HEK293 (cell line): ENCODE measurements at regions not wholly inside any gene's neighbourhood (a gene's known extent, or its start where the extent isn't known, plus 50 kb on each side); places are given as distances from the start of the nearest gene placed in this dataset.
A peak's percentile ranks its signal among the peaks of the same experiment; 100 is the strongest.

Source experiments
- CTCF ChIA-PET: fragments of 350-600 bp; formaldehyde crosslinking; extraction: SDS; loops from one replicate; lab custom pipeline; 2021; ENCODE audit warnings: antibody characterized with exemption; lab: Yijun Ruan, JAX
- POLR2A ChIA-PET: fragments of 300-600 bp; formaldehyde crosslinking; extraction: SDS; loops from one replicate; lab custom pipeline; 2020; ENCODE audit warnings: antibody characterized with exemption, inconsistent platforms; lab: Yijun Ruan, JAX
- H3K27ac ChIP-seq: fragments of 200-500 bp; sonication (Bioruptor generic); 2 replicates; pipeline ENCODE4 v1.5.1; 2014; ENCODE audit warnings: low read depth, low read length, control low read depth, inconsistent platforms; ENCODE audit errors: extremely low read depth
- H3K36me3 ChIP-seq, 2 experiments: fragments of 200-500 bp in 1 of 2; sonication (Bioruptor generic) in 1 of 2; 1 replicate in 1 of 2; 2 replicates in 1 of 2; pipeline ENCODE4 v1.5.1; 2014 to 2017; ENCODE audit warnings: inconsistent platforms in 2 of 2, low read length in 2 of 2; ENCODE audit not compliant: control insufficient read depth in 2 of 2, insufficient read depth in 1 of 2
- H3K4me1 ChIP-seq: fragments of 200-500 bp; sonication (Bioruptor generic); 2 replicates; pipeline ENCODE4 v1.5.1; 2014; ENCODE audit warnings: mild to moderate bottlenecking, low read length, inconsistent platforms; ENCODE audit not compliant: control insufficient read depth, insufficient read depth
- H3K4me3 ChIP-seq: 2 replicates; pipeline ENCODE4 v1.5.1; 2011; ENCODE audit warnings: low read depth, mild to moderate bottlenecking, control low read depth, low read length, moderate library complexity
- H3K9me3 ChIP-seq: fragments of 200-500 bp; sonication (Bioruptor generic); 2 replicates; pipeline ENCODE4 v1.5.1; 2014; ENCODE audit warnings: low read depth, low read length, inconsistent platforms; ENCODE audit not compliant: control insufficient read depth, insufficient read depth
- ELK4 ChIP-seq: IDR thresholded peaks from 2 replicates; pipeline ENCODE4 v1.6.1; 2011; ENCODE audit warnings: mild to moderate bottlenecking, low read depth, low read length, borderline replicate concordance
- GLIS1 ChIP-seq: fragments of 450-650 bp; formaldehyde crosslinking; IDR thresholded peaks from 2 replicates; pipeline ENCODE4 v1.5.1; 2016; ENCODE audit warnings: missing biosample characterization, missing genetic modification characterization
- HOXD13 ChIP-seq: sonication (generic); formaldehyde crosslinking; IDR thresholded peaks from 2 replicates; pipeline ENCODE4 v1.8.0; 2022; ENCODE audit warnings: missing genetic modification reagents, borderline replicate concordance
- KLF1 ChIP-seq: fragments of 450-650 bp; formaldehyde crosslinking; IDR thresholded peaks from 2 replicates; pipeline ENCODE4 v1.5.1; 2016; ENCODE audit warnings: missing biosample characterization, missing genetic modification characterization
- MEIS1 ChIP-seq: sonication (generic); formaldehyde crosslinking; IDR thresholded peaks from 2 replicates; pipeline ENCODE4 v1.8.1; 2022; ENCODE audit warnings: missing genetic modification reagents, mild to moderate bottlenecking, borderline replicate concordance
- OVOL3 ChIP-seq: fragments of 450-650 bp; formaldehyde crosslinking; IDR thresholded peaks from 2 replicates; pipeline ENCODE4 v1.5.1; 2016; ENCODE audit warnings: missing biosample characterization, missing genetic modification characterization
- TCF7L2 ChIP-seq: IDR thresholded peaks from 2 replicates; pipeline ENCODE4 v1.6.1; 2011; ENCODE audit warnings: low read depth, mild to moderate bottlenecking, inconsistent platforms, low read length, moderate library complexity, borderline replicate concordance
- ZBTB20 ChIP-seq: fragments of 450-650 bp; formaldehyde crosslinking; IDR thresholded peaks from 2 replicates; pipeline ENCODE4 v1.5.1; 2016; ENCODE audit warnings: missing biosample characterization, missing genetic modification characterization
- ZBTB21 ChIP-seq: fragments of 450-650 bp; formaldehyde crosslinking; IDR thresholded peaks from 2 replicates; pipeline ENCODE4 v1.5.1; 2017; ENCODE audit warnings: missing biosample characterization, missing genetic modification characterization
- ZIC2 ChIP-seq: fragments of 450-650 bp; formaldehyde crosslinking; IDR thresholded peaks from 2 replicates; pipeline ENCODE4 v1.5.1; 2016; ENCODE audit warnings: missing biosample characterization, missing genetic modification characterization
- ZNF140 ChIP-seq: fragments of 450-650 bp; formaldehyde crosslinking; IDR thresholded peaks from 2 replicates; pipeline ENCODE4 v1.5.1; 2016; ENCODE audit warnings: missing biosample characterization, missing genetic modification characterization
- ZNF24 ChIP-seq: fragments of 450-650 bp; formaldehyde crosslinking; IDR thresholded peaks from 2 replicates; pipeline ENCODE4 v1.5.1; 2016; ENCODE audit warnings: missing biosample characterization, missing genetic modification characterization
- ZNF404 ChIP-seq: fragments of 450-650 bp; formaldehyde crosslinking; IDR thresholded peaks from 2 replicates; pipeline ENCODE4 v1.5.1; 2017; ENCODE audit warnings: missing biosample characterization, missing genetic modification characterization
- ZNF473 ChIP-seq: fragments of 450-650 bp; formaldehyde crosslinking; IDR thresholded peaks from 2 replicates; pipeline ENCODE4 v1.5.1; 2017; ENCODE audit warnings: missing biosample characterization, missing genetic modification characterization
- ZNF544 ChIP-seq: fragments of 450-650 bp; formaldehyde crosslinking; IDR thresholded peaks from 2 replicates; pipeline ENCODE4 v1.5.0; 2017; ENCODE audit warnings: missing biosample characterization, missing genetic modification characterization
- ZNF561 ChIP-seq: fragments of 450-650 bp; IDR thresholded peaks from 2 replicates; pipeline ENCODE4 v1.5.1; 2018; ENCODE audit warnings: missing biosample characterization, missing genetic modification characterization, borderline replicate concordance
- ZNF580 ChIP-seq: fragments of 450-650 bp; formaldehyde crosslinking; IDR thresholded peaks from 2 replicates; pipeline ENCODE4 v1.5.1; 2016; ENCODE audit warnings: missing biosample characterization, missing genetic modification characterization
- ZNF701 ChIP-seq: fragments of 450-650 bp; formaldehyde crosslinking; IDR thresholded peaks from 2 replicates; pipeline ENCODE4 v1.5.1; 2016; ENCODE audit warnings: missing biosample characterization, missing genetic modification characterization
- ZNF777 ChIP-seq: fragments of 450-650 bp; formaldehyde crosslinking; IDR thresholded peaks from 2 replicates; pipeline ENCODE4 v1.5.1; 2017; ENCODE audit warnings: missing biosample characterization, missing genetic modification characterization, borderline replicate concordance
- ZNF830 ChIP-seq: fragments of 450-650 bp; IDR thresholded peaks from 2 replicates; pipeline ENCODE4 v1.5.0; 2018; ENCODE audit warnings: missing biosample characterization, missing genetic modification characterization, low read depth, mild to moderate bottlenecking, moderate library complexity
- ZSCAN23 ChIP-seq: fragments of 450-650 bp; formaldehyde crosslinking; IDR thresholded peaks from 2 replicates; pipeline ENCODE4 v1.5.1; 2016; ENCODE audit warnings: missing biosample characterization, missing genetic modification characterization
- TF ChIP-seq, protein P1 (sequence below): fragments of 450-650 bp; formaldehyde crosslinking; IDR thresholded peaks from 2 replicates; pipeline ENCODE4 v1.5.1; 2016; ENCODE audit warnings: missing biosample characterization, missing genetic modification characterization
- TF ChIP-seq, protein P2 (sequence below): fragments of 450-650 bp; formaldehyde crosslinking; IDR thresholded peaks from 2 replicates; pipeline ENCODE4 v1.5.1; 2017; ENCODE audit warnings: missing biosample characterization, missing genetic modification characterization

- H3K9me3 ChIP-seq: no peaks in the 10 kb centered on the region
- H3K4me3 ChIP-seq: no peak overlapping the region
- no peak overlapping the region for H3K27ac ChIP-seq
- CTCF ChIA-PET: no interaction called here
- TF ChIP-seq ZSCAN23 (no peak), MEIS1 (CRISPR knock-in tag) (no peak), ZNF140 (no peak), ZBTB21 (tag by site-specific recombination) (no peak), ZNF404 (tag by site-specific recombination) (no peak), ZNF561 (no peak), GLIS1 (no peak)
- TF ChIP-seq, protein P1, sequence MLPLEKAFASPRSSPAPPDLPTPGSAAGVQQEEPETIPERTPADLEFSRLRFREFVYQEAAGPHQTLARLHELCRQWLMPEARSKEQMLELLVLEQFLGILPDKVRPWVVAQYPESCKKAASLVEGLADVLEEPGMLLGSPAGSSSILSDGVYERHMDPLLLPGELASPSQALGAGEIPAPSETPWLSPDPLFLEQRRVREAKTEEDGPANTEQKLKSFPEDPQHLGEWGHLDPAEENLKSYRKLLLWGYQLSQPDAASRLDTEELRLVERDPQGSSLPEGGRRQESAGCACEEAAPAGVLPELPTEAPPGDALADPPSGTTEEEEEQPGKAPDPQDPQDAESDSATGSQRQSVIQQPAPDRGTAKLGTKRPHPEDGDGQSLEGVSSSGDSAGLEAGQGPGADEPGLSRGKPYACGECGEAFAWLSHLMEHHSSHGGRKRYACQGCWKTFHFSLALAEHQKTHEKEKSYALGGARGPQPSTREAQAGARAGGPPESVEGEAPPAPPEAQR (tag by site-specific recombination): no peak
- TF ChIP-seq, all 188 proteins: peak for 0
- H3K36me3 ChIP-seq: no peaks in the 10 kb centered on the region
- POLR2A ChIA-PET: no interaction called here
- H3K4me1 ChIP-seq: no peaks in the 10 kb centered on the region
Observed at GRCh38 chr18:22728481-22729105, 204.5 kb upstream of the RBBP8 start.

DNA sequence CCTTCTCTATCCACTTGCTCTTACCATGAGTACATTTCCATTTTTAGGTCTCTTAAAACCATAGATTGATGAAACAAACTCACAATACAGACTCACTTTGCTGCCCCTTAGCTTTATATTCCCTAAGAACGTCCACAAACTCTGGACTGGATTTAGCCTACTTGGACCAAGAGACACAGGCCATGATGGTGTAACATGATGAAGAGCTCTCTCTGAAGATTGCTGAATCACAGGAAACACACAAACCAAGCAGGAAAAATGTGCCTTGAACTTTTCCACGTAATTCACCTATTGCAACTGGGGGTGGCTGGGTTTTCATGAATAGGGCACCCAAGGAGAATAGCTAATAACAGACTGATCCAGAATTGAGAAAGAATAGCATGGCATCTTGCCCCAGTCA is 201.7 kb upstream of the RBBP8 start:
- Histone ChIP-seq H3K9me3 (no peaks in the 10 kb centered on the region), H3K36me3 (no peaks in the 10 kb centered on the region), H3K4me1 (no peaks in the 10 kb centered on the region), H3K4me3 (no peak overlapping the region), H3K27ac (no peak overlapping the region)
- CTCF ChIA-PET: interaction anchor here (0.5 to 1.2 kb wide), 4 partner anchors 28 to 1653 kb away, joined by 3 to 6 read pairs (median 4); no protein-coding TSS in a partner anchor
- POLR2A ChIA-PET: no interaction called here
- TF ChIP-seq ZNF580 (tag by site-specific recombination): no peak
- no peak for TF ChIP-seq ZNF777 (tag by site-specific recombination)
- no peak for TF ChIP-seq ZNF544

- Histone ChIP-seq H3K36me3 (no peaks in the 10 kb centered on the region), H3K9me3 (no peaks in the 10 kb centered on the region), H3K4me1 (no peaks in the 10 kb centered on the region), H3K27ac (no peak overlapping the region), H3K4me3 (no peak overlapping the region)
- CTCF ChIA-PET: interaction anchor here (0.6 kb wide), 2 partner anchors 41 to 1554 kb away, joined by 3 to 5 read pairs; no protein-coding TSS in a partner anchor
- POLR2A ChIA-PET: no interaction called here
- TF ChIP-seq ZNF473 (tag by site-specific recombination): no peak
- TF ChIP-seq, protein P2, sequence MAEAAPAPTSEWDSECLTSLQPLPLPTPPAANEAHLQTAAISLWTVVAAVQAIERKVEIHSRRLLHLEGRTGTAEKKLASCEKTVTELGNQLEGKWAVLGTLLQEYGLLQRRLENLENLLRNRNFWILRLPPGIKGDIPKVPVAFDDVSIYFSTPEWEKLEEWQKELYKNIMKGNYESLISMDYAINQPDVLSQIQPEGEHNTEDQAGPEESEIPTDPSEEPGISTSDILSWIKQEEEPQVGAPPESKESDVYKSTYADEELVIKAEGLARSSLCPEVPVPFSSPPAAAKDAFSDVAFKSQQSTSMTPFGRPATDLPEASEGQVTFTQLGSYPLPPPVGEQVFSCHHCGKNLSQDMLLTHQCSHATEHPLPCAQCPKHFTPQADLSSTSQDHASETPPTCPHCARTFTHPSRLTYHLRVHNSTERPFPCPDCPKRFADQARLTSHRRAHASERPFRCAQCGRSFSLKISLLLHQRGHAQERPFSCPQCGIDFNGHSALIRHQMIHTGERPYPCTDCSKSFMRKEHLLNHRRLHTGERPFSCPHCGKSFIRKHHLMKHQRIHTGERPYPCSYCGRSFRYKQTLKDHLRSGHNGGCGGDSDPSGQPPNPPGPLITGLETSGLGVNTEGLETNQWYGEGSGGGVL (tag by site-specific recombination): peak; percentile 36; the same call in 1 of the 2 replicates
- no peak for TF ChIP-seq TCF7L2
- TF ChIP-seq ZBTB20 (tag by site-specific recombination): no peak
- TF ChIP-seq KLF1 (tag by site-specific recombination): no peak
- TF ChIP-seq ZIC2: no peak
- no peak for TF ChIP-seq ELK4
- TF ChIP-seq ZNF24 (tag by site-specific recombination): no peak
- no peak for TF ChIP-seq ZNF701 (tag by site-specific recombination)
- TF ChIP-seq GLIS1: peak; percentile 57
- no peak for TF ChIP-seq HOXD13
- TF ChIP-seq ZNF830 (tag by site-specific recombination): no peak
- TF ChIP-seq OVOL3 (tag by site-specific recombination): no peak
Observed at GRCh38 chr18:22734105-22734661, 198.9 kb upstream of the RBBP8 start.
